HEK293T (cell line): ENCODE measurements at regions not wholly inside any gene's neighbourhood (a gene's known extent, or its start where the extent isn't known, plus 50 kb on each side); places are given as distances from the start of the nearest gene placed in this dataset.

Experiments used
- CTCF ChIA-PET: fragments of 350-600 bp; formaldehyde crosslinking; extraction: SDS; loops from one replicate; lab custom pipeline; 2021; ENCODE audit warnings: antibody characterized with exemption, inconsistent platforms; lab: Yijun Ruan, JAX
- POLR2A ChIA-PET: fragments of 350-600 bp; formaldehyde crosslinking; extraction: SDS; loops from one replicate; lab custom pipeline; 2020; ENCODE audit warnings: antibody characterized with exemption, inconsistent platforms; lab: Yijun Ruan, JAX
- DNase-seq: peaks from one replicate; pipeline ENCODE4 v3.0.0; 2012; ENCODE audit warnings: mixed read lengths; ENCODE audit errors: extremely low spot score
- ARNT ChIP-seq: fragments of 450-650 bp; IDR thresholded peaks from 2 replicates; pipeline ENCODE4 v1.6.1; 2017; ENCODE audit warnings: mild to moderate bottlenecking
- BHLHE40 ChIP-seq: fragments of 450-650 bp; IDR thresholded peaks from 2 replicates; pipeline ENCODE4 v1.6.1; 2016; ENCODE audit warnings: mild to moderate bottlenecking, moderate library complexity, borderline replicate concordance
- CTBP1 ChIP-seq: fragments of 450-650 bp; IDR thresholded peaks from 2 replicates; pipeline ENCODE4 v1.6.1; 2016; ENCODE audit warnings: borderline replicate concordance
- ELF4 ChIP-seq: fragments of 450-650 bp; IDR thresholded peaks from 2 replicates; pipeline ENCODE4 v1.6.1; 2017; ENCODE audit warnings: antibody characterized with exemption
- FOXA1 ChIP-seq: fragments of 450-650 bp; IDR thresholded peaks from 2 replicates; pipeline ENCODE4 v1.6.1; 2016; ENCODE audit warnings: mild to moderate bottlenecking
- FOXK2 ChIP-seq: fragments of 450-650 bp; IDR thresholded peaks from 2 replicates; pipeline ENCODE4 v1.6.1; 2016; ENCODE audit warnings: mild to moderate bottlenecking
- FOXM1 ChIP-seq: fragments of 450-650 bp; IDR thresholded peaks from 2 replicates; pipeline ENCODE4 v1.6.1; 2017; ENCODE audit warnings: mild to moderate bottlenecking, borderline replicate concordance
- HDGF ChIP-seq: fragments of 450-650 bp; IDR thresholded peaks from 2 replicates; pipeline ENCODE4 v1.6.1; 2017; ENCODE audit warnings: antibody characterized with exemption, borderline replicate concordance
- L3MBTL2 ChIP-seq: fragments of 450-650 bp; conservative IDR thresholded peaks from 2 replicates; pipeline ENCODE4 v1.6.1; 2016; ENCODE audit warnings: mild to moderate bottlenecking
- LEF1 ChIP-seq: fragments of 450-650 bp; IDR thresholded peaks from 2 replicates; pipeline ENCODE4 v1.6.1; 2017; ENCODE audit warnings: mild to moderate bottlenecking, borderline replicate concordance
- NFRKB ChIP-seq: fragments of 450-650 bp; IDR thresholded peaks from 2 replicates; pipeline ENCODE4 v1.6.1; 2016; ENCODE audit warnings: mild to moderate bottlenecking, moderate library complexity
- PKNOX1 ChIP-seq: fragments of 450-650 bp; IDR thresholded peaks from 2 replicates; pipeline ENCODE4 v1.6.1; 2016
- SP1 ChIP-seq: fragments of 450-650 bp; IDR thresholded peaks from 2 replicates; pipeline ENCODE4 v1.6.1; 2017
- SUZ12 ChIP-seq: fragments of 450-650 bp; IDR thresholded peaks from 2 replicates; pipeline ENCODE4 v1.6.1; 2016; ENCODE audit warnings: mild to moderate bottlenecking
- TARDBP ChIP-seq: fragments of 450-650 bp; IDR thresholded peaks from 2 replicates; pipeline ENCODE4 v1.6.1; 2016
- ZNF384 ChIP-seq: fragments of 450-650 bp; IDR thresholded peaks from 2 replicates; pipeline ENCODE4 v1.6.1; 2016

GRCh38 chr20:24134284-24134683 lies 145.7 kb upstream of the GGTLC1 start:
- POLR2A ChIA-PET: no interaction called here
- TF ChIP-seq L3MBTL2 (no peak), TARDBP (no peak), FOXA1 (no peak), FOXM1 (no peak), ELF4 (no peak), BHLHE40 (no peak), ARNT (no peak), SP1 (no peak), LEF1 (no peak), SUZ12 (no peak), FOXK2 (no peak), NFRKB (no peak)
- CTCF ChIA-PET: no interaction called here
- no peak for DNase-seq

DNA sequence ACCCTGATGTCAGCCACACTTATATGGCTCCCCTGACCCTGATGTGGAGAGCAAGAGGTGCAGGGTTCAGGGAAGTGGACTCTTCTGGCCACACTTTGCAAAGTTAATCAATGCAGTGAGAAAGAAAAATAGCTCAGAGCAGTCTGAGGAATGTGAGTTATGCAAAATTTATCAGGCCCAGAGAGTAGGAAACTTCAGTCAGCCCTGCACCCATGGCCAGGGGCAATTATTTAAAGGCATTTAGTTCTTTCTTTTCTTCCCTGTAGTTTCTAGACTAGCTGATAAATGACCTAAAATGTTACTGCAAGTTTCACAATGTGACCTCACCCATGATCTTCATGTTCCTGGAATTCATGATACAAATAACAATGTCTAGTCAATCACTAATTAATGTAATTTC lies 143.7 kb upstream of the GGTLC1 start:
- DNase-seq: no peak
- POLR2A ChIA-PET: no interaction called here
- CTCF ChIA-PET: no interaction called here
- TF ChIP-seq FOXA1: no peak
- TF ChIP-seq ZNF384: no peak
- TF ChIP-seq SP1: no peak
- no peak for TF ChIP-seq NFRKB
- no peak for TF ChIP-seq CTBP1
- no peak for TF ChIP-seq LEF1
- TF ChIP-seq BHLHE40: no peak
- no peak for TF ChIP-seq PKNOX1
- TF ChIP-seq HDGF: no peak
- no peak for TF ChIP-seq L3MBTL2
- TF ChIP-seq ARNT: no peak
- TF ChIP-seq SUZ12: no peak
- no peak for TF ChIP-seq ELF4
- TF ChIP-seq TARDBP: no peak

GRCh38 chr20:24131684-24132083 lies 143.1 kb upstream of the GGTLC1 start:
- no peak for DNase-seq
- CTCF ChIA-PET: no interaction called here
- TF ChIP-seq LEF1: no peak
- TF ChIP-seq ELF4: no peak
- TF ChIP-seq ARNT: no peak
- TF ChIP-seq L3MBTL2: no peak
- no peak for TF ChIP-seq FOXA1
- no peak for TF ChIP-seq CTBP1
- POLR2A ChIA-PET: no interaction called here

DNA sequence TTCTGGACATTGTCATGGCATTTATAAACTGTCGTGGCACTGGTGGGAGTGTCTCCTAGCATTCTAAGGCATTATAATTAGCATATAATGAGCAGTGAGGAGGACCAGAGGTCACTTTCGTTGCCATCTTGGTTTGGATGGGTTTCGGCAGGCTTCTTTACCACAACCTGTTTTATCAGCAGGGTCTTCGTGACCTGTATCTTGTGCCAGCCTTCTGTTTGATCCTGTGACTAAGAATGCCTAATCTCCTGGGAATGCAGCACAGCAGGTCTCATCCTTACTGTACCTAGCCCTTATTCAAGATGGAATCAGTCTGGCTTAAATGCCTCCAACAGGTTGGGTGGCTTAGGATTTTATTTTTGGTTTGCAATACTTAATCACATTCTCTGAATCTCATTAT lies 142.7 kb upstream of the GGTLC1 start:
- no peak for DNase-seq
- ChIA-PET POLR2A (no interaction called here), CTCF (no interaction called here)
- TF ChIP-seq NFRKB (no peak), PKNOX1 (no peak), FOXM1 (no peak), ELF4 (no peak), FOXA1 (no peak), ZNF384 (no peak), BHLHE40 (no peak)

DNA sequence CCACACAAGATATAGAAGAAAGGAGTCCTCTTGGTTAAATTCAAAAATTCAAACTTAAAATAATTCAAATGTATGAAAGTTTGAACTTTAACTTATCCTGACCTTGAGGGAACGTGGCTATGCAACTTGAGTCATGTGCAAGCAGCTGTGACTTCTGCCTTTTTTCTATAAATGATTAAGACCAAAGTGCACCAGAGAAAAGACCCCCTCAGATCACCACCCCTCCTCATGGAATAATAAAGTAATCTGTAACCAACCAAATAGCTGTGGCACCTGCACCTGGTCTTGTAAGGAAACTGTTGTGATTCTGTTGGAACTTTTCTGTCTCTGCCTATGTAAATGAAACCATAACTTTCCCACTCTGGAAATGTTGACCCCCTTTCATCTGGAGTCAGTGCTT lies 141.1 kb upstream of the GGTLC1 start:
- TF ChIP-seq FOXM1 (no peak), ELF4 (no peak), ARNT (no peak), SP1 (no peak), FOXA1 (no peak), FOXK2 (no peak), LEF1 (no peak), L3MBTL2 (no peak), PKNOX1 (no peak), SUZ12 (no peak), NFRKB (no peak), CTBP1 (no peak), HDGF (no peak), TARDBP (no peak), ZNF384 (no peak), BHLHE40 (no peak)
- DNase-seq: no peak
- ChIA-PET POLR2A (no interaction called here), CTCF (no interaction called here)

DNA sequence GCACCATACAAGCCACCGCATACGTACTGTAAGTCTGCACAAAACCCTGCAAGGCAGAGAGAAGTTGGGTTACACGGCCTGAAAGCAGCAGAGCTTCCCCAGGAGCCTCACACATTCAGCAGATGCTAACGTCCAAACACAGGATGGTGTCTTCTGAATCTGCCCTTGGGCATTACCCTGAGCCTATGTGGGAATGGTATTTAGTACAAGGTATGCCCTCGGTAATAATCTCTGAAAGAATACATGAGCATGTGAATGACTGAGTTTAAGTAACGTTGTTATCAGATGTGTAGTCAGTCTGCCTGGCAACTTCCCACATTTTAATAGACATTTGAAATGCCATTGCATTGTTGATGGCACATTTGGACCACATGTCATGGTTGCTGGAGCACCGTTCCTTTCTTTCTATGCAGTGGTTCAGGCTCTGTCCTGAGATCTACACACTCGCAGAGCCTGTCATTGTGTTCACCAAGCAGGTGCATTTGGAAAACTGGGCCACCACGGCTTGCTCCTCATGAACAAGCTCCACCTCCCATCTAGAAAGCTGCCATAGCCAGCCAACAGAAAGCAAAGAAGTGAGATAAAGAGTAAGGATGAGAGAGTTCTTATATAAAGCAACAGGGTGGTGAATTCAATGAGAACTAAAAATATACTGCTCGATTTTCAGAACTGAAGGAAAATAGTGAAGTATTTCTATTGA lies 136.5 kb upstream of the GGTLC1 start:
- TF ChIP-seq BHLHE40 (no peak), LEF1 (no peak), TARDBP (no peak), PKNOX1 (no peak), SUZ12 (no peak), L3MBTL2 (no peak), FOXM1 (no peak)
- no peak for DNase-seq
- ChIA-PET CTCF (no interaction called here), POLR2A (no interaction called here)
